ENCODE measurements at regions not wholly inside any gene's neighbourhood (a gene's known extent, or its start where the extent isn't known, plus 50 kb on each side); places are given as distances from the start of the nearest gene placed in this dataset.

DNA sequence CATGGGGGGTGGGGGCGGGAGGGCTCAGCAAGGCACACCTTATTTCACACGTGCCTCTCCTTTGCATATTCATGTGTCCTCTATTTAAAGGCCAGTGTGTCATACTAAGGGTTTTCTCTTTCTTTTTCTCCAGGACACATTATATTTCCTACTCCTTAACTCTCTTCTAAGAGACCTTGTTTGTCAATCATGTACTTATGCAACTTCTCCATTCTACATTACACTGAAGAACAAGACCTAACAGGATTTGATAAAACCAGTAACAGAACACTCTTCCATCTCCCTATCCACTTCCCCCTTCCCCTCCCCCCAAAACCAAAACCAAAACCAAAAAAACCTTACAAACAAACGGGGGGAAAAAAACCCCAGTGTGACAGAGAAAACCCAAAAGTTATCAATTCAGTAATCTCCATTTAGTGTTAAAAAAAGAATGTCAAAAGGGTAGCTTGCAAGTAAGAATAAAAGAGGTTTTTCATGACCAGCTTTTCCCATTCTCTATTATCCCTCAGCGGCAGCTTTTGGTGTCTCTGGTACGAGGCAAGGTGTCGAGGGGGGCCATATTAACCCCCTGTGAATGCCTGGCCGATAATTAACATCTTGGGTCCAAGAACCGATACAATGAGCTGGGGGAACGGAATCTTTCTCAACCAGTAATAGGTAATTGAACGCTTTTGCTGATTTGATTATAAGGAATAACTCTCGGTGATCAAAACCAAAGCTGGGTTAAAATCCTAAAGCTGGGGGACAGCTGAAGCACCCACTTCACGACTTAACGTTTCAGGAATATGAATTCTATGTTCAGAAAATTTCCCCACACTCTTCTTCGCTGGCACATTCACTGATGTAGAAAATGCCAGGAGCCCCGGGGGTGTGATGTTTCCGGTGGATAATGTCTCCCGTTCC is 191.0 kb upstream of the TCF4 start:
- H3K4me3 ChIP-seq (ENCODE audit: insufficient read depth, low read length): peak overlapping the region; percentile 75
- H3K36me3 ChIP-seq (ENCODE audit: insufficient read depth, low read length): no peaks in the 10 kb centered on the region
- H3K27me3 ChIP-seq (ENCODE audit: insufficient read depth, low read length): no peaks in the 10 kb centered on the region
- peak overlapping the region; percentile 31 for H3K27ac ChIP-seq (ENCODE audit: low read depth, low read length)
- no peaks in the 10 kb centered on the region for H4K20me1 ChIP-seq (ENCODE audit: insufficient read depth, low read length)
- peak overlapping the region; percentile 64 for H2AFZ ChIP-seq (ENCODE audit: low read length)
- no peaks in the 10 kb centered on the region for H3K79me2 ChIP-seq (ENCODE audit: insufficient read depth, low read length)
- TF ChIP-seq, protein P1, sequence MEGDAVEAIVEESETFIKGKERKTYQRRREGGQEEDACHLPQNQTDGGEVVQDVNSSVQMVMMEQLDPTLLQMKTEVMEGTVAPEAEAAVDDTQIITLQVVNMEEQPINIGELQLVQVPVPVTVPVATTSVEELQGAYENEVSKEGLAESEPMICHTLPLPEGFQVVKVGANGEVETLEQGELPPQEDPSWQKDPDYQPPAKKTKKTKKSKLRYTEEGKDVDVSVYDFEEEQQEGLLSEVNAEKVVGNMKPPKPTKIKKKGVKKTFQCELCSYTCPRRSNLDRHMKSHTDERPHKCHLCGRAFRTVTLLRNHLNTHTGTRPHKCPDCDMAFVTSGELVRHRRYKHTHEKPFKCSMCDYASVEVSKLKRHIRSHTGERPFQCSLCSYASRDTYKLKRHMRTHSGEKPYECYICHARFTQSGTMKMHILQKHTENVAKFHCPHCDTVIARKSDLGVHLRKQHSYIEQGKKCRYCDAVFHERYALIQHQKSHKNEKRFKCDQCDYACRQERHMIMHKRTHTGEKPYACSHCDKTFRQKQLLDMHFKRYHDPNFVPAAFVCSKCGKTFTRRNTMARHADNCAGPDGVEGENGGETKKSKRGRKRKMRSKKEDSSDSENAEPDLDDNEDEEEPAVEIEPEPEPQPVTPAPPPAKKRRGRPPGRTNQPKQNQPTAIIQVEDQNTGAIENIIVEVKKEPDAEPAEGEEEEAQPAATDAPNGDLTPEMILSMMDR (IDR thresholded peaks at IDR 0.05; ENCODE audit: extremely low read depth, low read depth, low read length): no peak
- peak; percentile 66 for DNase-seq (ENCODE audit: insufficient read length, low spot score, missing footprints)
- H3K4me1 ChIP-seq (ENCODE audit: insufficient read depth, low read length): peaks cover 7% of the 10 kb centered on the region
- H3K9me3 ChIP-seq (ENCODE audit: low read depth, low read length): no peaks in the 10 kb centered on the region
- peak overlapping the region; percentile 90 for H3K4me2 ChIP-seq (ENCODE audit: insufficient read depth, low read length)

DNA sequence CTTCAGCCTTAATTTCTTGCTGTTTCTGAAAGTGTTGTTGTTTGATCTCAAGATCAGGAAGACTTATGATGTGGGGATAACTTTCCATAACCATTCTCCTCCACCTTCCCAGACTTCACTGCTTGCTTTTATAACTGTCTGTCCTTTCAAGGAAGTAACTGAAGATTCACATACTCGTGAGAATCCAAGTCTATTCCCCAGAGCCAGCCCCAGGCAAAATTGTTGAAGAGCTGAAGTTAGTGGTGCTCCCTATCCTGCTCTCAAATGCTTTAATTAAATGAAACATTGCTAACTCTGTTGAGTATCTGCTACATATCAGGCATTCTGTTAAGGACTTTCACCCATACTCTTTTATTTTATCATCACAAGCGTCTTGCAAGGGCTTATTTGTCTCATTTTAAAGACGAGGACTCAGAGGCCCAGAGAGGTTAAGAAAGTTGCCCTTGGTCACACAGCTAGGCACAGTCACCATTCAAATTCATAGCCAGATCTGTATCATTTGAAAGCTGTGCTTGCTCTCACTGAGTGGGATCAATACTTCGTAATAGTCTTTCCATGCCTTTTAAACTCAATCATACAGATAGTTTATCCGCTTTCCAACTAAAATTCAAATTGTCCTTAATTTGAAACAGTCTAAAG is 189.8 kb upstream of the TCF4 start:
- Histone ChIP-seq H3K36me3 (ENCODE audit: insufficient read depth, low read length) (no peaks in the 10 kb centered on the region), H4K20me1 (ENCODE audit: insufficient read depth, low read length) (no peaks in the 10 kb centered on the region), H3K79me2 (ENCODE audit: insufficient read depth, low read length) (no peaks in the 10 kb centered on the region), H2AFZ (ENCODE audit: low read length) (no peak overlapping the region), H3K9me3 (ENCODE audit: low read depth, low read length) (no peaks in the 10 kb centered on the region), H3K4me3 (ENCODE audit: insufficient read depth, low read length) (no peak overlapping the region), H3K27me3 (ENCODE audit: insufficient read depth, low read length) (no peaks in the 10 kb centered on the region), H3K4me2 (ENCODE audit: insufficient read depth, low read length) (no peak overlapping the region), H3K27ac (ENCODE audit: low read depth, low read length) (no peak overlapping the region), H3K4me1 (ENCODE audit: insufficient read depth, low read length) (peaks cover 7% of the 10 kb centered on the region)
- DNase-seq (ENCODE audit: insufficient read length, low spot score, missing footprints): no peak
- TF ChIP-seq, protein P1 (IDR thresholded peaks at IDR 0.05; ENCODE audit: extremely low read depth, low read depth, low read length): no peak

DNA sequence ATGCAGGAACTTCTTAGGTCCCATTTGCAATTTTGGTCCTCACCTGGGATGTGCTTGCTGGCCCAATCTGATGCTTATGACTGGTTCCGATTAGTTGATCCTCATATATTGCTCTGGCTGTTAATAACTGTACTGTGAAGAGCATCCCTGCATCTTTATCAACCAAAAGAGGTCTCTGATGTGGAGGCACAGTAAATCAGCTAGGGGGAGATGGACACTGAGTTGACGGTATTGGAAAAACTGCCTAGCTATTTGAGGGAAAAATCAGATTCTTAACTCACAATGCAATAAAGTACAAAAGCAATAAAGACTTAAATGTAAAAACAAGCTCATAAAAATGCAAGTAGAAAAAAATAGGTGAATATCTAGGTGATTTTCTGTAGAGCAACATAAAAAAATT is 188.0 kb upstream of the TCF4 start:
- no peaks in the 10 kb centered on the region for H4K20me1 ChIP-seq (ENCODE audit: insufficient read depth, low read length)
- no peak overlapping the region for H2AFZ ChIP-seq (ENCODE audit: low read length)
- no peak overlapping the region for H3K4me3 ChIP-seq (ENCODE audit: insufficient read depth, low read length)
- peaks cover 4% of the 10 kb centered on the region for H3K4me1 ChIP-seq (ENCODE audit: insufficient read depth, low read length)
- DNase-seq (ENCODE audit: insufficient read length, low spot score, missing footprints): no peak
- TF ChIP-seq, protein P1 (IDR thresholded peaks at IDR 0.05; ENCODE audit: extremely low read depth, low read depth, low read length): peak; percentile 24
- H3K9me3 ChIP-seq (ENCODE audit: low read depth, low read length): no peaks in the 10 kb centered on the region
- no peaks in the 10 kb centered on the region for H3K36me3 ChIP-seq (ENCODE audit: insufficient read depth, low read length)
- H3K79me2 ChIP-seq (ENCODE audit: insufficient read depth, low read length): no peaks in the 10 kb centered on the region
- no peaks in the 10 kb centered on the region for H3K27me3 ChIP-seq (ENCODE audit: insufficient read depth, low read length)
- no peak overlapping the region for H3K27ac ChIP-seq (ENCODE audit: low read depth, low read length)
- no peak overlapping the region for H3K4me2 ChIP-seq (ENCODE audit: insufficient read depth, low read length)

DNA sequence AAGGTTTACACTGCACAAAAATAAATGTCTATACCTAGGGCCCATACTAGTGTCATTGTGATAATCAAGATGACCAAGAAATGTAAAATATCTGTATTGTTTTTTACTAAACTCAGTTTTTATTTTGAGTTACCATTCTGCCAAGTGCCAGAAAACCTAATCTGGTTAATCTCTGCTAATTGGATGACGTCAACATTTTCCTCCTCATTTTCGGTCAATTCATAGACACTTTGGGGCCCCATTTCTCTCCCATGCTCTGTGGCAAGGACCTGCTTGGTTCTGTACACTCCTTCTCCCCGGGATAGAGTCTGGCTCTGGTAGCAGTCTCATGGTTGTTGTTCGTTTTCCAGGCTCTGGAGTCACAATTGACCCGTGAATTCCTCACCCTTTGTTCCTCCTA is 186.5 kb upstream of the TCF4 start:
- H3K4me2 ChIP-seq (ENCODE audit: insufficient read depth, low read length): no peak overlapping the region
- peaks cover under 1% of the 10 kb centered on the region for H3K4me1 ChIP-seq (ENCODE audit: insufficient read depth, low read length)
- no peak overlapping the region for H3K27ac ChIP-seq (ENCODE audit: low read depth, low read length)
- H4K20me1 ChIP-seq (ENCODE audit: insufficient read depth, low read length): no peaks in the 10 kb centered on the region
- no peak overlapping the region for H2AFZ ChIP-seq (ENCODE audit: low read length)
- no peaks in the 10 kb centered on the region for H3K9me3 ChIP-seq (ENCODE audit: low read depth, low read length)
- no peaks in the 10 kb centered on the region for H3K27me3 ChIP-seq (ENCODE audit: insufficient read depth, low read length)
- TF ChIP-seq, protein P1 (IDR thresholded peaks at IDR 0.05; ENCODE audit: extremely low read depth, low read depth, low read length): no peak
- H3K79me2 ChIP-seq (ENCODE audit: insufficient read depth, low read length): no peaks in the 10 kb centered on the region
- H3K4me3 ChIP-seq (ENCODE audit: insufficient read depth, low read length): no peak overlapping the region
- no peaks in the 10 kb centered on the region for H3K36me3 ChIP-seq (ENCODE audit: insufficient read depth, low read length)
- DNase-seq (ENCODE audit: insufficient read length, low spot score, missing footprints): no peak

Measured in osteoblast (primary cell).